ENCODE measurements at regions not wholly inside any gene's neighbourhood (a gene's known extent, or its start where the extent isn't known, plus 50 kb on each side); places are given as distances from the start of the nearest gene placed in this dataset.
"Not testable (repeated sequence)": the region's sequence is repeated elsewhere in the genome, so short reads cannot be mapped to it uniquely, and the experiment has no call there.

GRCh38 chr11:69568809-69569097 lies 72.2 kb upstream of the CCND1 start:
- DNase-seq, result no peak
- in situ Hi-C loops (cut with HindIII; ENCODE audit: low pct_ligation_motif_present, low pct_unique_long_range_greater_than_20kb, low sequenced_read_pairs), result no loop called here

- DNase-seq, result no peak
- in situ Hi-C loops (cut with HindIII; ENCODE audit: low pct_ligation_motif_present, low pct_unique_long_range_greater_than_20kb, low sequenced_read_pairs), result no loop called here
Measured at GRCh38 chr11:69569306-69570200, 71.4 kb upstream of the CCND1 start.

GRCh38 chr11:69572233-69572860 lies 68.6 kb upstream of the CCND1 start:
- no peak for DNase-seq
- in situ Hi-C loops (cut with HindIII; ENCODE audit: low pct_ligation_motif_present, low pct_unique_long_range_greater_than_20kb, low sequenced_read_pairs), result no loop called here

DNA sequence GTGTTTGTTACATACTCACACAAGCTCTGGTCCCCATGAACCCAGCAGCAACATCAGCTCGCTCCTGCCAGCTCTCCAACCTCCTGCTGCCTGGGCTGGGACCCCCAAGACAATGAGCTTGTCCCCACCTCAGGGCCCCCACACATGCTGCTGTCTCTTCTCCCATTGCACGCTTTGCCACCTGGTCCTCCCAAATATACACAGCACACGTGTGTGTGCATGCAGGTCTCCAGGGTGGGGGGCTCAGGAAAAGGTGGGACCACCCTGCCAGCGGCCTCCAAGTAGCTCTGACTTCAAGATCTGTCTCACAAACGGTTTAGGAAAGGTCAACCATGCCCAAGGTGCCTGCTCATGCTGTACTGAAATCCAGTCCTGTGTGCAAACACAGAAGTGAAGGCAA lies 68.1 kb upstream of the CCND1 start:
- DNase-seq, result no peak
- in situ Hi-C loops (cut with HindIII; ENCODE audit: low pct_ligation_motif_present, low pct_unique_long_range_greater_than_20kb, low sequenced_read_pairs), result no loop called here

DNA sequence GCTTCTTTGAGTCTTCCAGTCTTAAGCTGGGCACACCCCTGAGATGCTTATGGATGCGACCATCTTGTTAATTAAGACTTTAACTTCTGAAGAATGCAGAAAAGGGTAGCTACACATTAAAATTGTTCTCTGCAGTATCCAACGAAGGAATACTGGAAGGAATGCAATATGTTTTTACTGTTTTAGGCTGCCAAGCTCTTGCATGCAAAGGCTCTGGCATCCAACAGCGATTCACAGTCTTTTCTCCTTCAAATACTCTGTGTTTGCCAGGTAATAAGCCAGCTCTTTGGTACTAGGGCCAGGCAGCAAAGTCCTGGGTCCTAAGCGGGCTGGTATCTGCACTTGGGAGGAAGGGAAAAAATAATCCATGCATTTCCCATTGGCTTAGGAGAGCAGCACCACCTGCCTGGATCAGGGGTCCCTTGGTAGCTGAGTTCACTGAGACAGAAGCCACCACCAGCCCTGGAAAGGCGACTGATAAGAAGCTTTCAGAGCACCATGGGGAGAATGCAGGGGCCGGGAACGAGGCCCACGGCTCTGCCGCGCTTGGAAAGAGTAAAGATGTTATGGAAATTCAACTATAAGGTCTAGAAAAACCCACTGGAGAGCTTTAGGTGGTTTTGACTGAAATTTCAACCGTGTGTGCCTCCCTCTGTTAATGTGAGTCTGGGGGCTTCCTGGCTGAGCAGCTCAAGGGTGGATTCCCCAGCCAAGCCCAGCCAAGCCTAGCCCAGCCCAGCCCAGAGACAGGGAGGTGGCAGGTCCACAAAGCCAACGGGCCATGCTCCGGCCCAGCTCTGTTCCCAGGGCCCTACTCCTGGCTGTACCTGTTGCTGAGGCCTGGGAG lies 67.0 kb upstream of the CCND1 start:
- in situ Hi-C loops (cut with HindIII; ENCODE audit: low pct_ligation_motif_present, low pct_unique_long_range_greater_than_20kb, low sequenced_read_pairs), result no loop called here

DNA sequence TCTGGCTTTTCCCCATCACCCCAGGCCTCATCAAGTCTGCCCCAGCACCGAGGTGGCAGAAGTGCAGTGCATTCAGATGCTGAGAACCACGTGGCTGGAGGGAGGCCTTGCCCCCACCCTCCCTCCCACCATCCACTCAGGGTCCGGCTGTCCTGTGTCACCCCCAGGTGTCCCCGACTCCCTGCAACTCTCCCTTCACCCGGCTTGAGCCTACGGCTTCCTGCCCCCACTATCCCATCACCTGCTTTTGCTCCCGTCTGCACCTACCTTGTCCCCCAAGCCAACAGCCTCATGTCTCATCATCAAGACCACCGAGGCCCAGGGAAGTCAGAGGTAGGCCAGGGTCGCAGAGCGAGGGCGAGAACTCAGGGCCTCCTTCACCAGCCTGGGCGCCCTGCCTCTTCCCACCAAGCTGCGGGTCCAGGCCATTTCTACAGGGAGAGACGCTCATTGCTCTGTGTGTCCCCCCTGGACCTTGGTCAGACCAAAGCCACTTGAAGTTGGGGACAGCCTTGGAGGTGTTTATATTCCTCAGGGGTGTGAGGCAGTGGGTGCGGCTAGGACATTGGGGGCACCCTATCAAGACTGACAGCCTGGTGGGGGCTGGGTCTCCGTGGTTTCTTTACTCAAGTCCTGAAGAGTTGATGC lies 66.2 kb upstream of the CCND1 start:
- in situ Hi-C loops (cut with HindIII; ENCODE audit: low pct_ligation_motif_present, low pct_unique_long_range_greater_than_20kb, low sequenced_read_pairs), result no loop called here
- no peak for DNase-seq

More for the DNA sequence above, 67.0 kb upstream of the CCND1 start:
- DNase-seq, result no peak

DNA sequence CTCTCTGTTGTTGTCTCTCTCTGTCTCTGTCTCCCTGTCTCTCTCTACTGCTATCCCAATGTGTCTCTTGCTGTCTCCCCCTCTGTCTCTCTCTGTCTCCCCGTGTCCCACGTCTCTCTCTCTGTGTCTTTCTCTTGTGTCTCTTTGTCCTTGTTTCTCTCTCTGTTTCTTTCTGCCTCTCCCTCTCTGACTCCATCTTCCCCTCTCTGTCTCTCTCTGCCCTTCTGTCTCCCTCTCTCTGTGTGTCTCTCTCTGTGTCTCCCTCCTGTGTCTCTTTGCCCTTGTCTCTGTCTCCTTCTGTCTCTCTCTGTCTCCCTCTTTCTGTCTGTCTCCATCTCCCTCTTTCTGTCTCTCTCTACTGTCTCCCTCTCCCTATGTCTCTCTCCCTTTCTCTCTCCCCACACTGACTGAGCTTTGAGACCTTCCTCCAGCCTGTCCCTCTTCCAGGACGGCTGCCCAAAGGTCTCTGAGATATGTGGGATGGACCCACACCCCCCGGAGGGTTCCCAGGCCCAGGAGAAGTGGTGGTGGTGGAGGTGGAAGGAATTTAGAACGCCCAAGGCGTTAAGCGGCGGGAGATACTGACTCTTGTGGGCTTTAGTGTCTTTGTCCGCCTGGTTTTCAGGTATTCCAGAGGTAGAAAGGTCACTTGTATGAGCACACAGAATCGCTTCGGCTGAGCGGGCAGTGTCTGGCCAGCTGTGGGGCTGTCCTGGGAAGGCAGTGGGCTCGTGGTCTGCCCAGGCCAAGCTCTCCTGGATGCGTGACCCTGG lies 65.5 kb upstream of the CCND1 start:
- in situ Hi-C loops (cut with HindIII; ENCODE audit: low pct_ligation_motif_present, low pct_unique_long_range_greater_than_20kb, low sequenced_read_pairs), result no loop called here
- DNase-seq, result no peak

- no peak for DNase-seq
- in situ Hi-C loops (cut with HindIII; ENCODE audit: low pct_ligation_motif_present, low pct_unique_long_range_greater_than_20kb, low sequenced_read_pairs), result no loop called here
Measured at GRCh38 chr11:69576069-69576782, 64.7 kb upstream of the CCND1 start.

DNA sequence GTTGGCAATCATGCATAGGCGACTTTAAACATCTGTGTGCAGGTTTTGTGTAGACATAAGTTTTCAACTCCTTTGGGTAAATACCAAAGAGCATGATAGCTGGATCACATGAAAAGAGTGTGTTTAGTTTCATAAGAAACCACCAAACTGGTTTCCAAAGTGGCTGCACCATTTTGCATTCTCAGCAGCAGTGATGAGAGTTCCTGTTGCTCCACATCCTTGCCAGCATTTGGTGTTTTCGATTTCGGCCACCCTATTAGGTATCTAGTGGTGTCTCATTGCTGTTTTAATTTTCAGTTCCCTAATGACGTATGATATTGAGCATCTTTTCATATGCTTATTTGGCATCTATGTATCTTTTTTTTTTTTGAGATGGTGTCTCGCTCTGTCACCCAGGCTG lies 62.8 kb upstream of the CCND1 start:
- in situ Hi-C loops (cut with HindIII; ENCODE audit: low pct_ligation_motif_present, low pct_unique_long_range_greater_than_20kb, low sequenced_read_pairs), result no loop called here
- DNase-seq, result no peak

DNA sequence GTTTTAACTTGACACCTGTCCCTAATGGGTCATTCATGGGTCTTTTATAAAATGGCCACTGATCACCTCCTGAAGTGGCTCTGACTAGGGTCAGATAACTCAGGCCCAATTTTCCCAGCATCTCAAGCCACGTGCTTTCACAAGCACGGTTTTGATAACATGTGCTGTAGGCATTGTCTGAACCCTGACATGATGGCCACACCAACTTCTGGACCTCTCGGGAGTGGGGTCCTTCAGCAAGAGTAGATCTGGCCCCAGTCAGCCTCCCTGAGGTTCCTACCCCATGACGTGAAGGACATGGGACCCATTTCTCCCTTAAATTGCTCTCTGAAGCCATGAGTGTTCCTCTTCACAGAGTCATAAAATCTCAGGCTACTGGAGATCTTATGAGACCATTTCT lies 60.4 kb upstream of the CCND1 start:
- in situ Hi-C loops (cut with HindIII; ENCODE audit: low pct_ligation_motif_present, low pct_unique_long_range_greater_than_20kb, low sequenced_read_pairs), result no loop called here
- DNase-seq, result no peak

GRCh38 chr11:69582756-69583467 lies 58.0 kb upstream of the CCND1 start:
- in situ Hi-C loops (cut with HindIII; ENCODE audit: low pct_ligation_motif_present, low pct_unique_long_range_greater_than_20kb, low sequenced_read_pairs), result no loop called here
- DNase-seq, result no peak

DNA sequence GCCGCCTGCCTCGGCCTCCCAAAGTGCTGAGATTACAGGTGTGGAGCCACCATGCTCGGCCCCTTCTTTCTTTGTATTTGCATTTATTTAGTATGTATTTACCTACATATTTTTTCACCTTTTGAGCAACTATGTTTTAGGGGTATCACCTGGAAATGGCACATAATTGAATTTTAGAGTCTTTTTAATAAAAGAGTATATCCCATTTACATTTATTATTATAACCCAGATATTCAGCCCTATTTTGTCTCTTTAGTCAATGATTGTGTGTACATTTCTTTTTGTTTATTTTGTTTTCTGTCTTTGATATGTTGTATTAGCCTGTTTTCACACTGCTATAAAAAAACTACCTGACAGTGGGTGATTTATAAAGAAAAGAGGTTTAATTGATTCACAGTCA lies 56.8 kb upstream of the CCND1 start:
- no peak for DNase-seq
- in situ Hi-C loops (cut with HindIII; ENCODE audit: low pct_ligation_motif_present, low pct_unique_long_range_greater_than_20kb, low sequenced_read_pairs), result no loop called here

DNA sequence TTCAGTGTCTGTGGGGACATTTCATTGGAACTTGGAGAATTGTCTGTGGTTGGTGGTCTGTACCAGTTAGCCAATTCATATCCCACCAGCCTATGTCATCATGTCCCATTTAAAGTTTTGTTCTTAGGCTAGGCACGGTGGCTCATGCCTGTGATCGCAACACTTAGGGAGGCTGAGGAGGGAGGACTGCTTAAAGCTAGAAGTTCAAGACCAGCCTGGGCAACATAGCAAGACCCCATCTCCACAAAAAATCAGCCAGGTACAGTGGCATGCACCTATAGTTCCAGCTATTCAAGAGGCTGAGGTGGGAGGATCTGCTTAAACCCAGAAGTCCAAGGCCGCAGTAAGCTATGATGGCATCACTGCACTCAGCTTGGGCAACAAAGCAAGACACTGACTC lies 55.6 kb upstream of the CCND1 start:
- in situ Hi-C loops (cut with HindIII; ENCODE audit: low pct_ligation_motif_present, low pct_unique_long_range_greater_than_20kb, low sequenced_read_pairs), result no loop called here
- DNase-seq, result no peak

DNA sequence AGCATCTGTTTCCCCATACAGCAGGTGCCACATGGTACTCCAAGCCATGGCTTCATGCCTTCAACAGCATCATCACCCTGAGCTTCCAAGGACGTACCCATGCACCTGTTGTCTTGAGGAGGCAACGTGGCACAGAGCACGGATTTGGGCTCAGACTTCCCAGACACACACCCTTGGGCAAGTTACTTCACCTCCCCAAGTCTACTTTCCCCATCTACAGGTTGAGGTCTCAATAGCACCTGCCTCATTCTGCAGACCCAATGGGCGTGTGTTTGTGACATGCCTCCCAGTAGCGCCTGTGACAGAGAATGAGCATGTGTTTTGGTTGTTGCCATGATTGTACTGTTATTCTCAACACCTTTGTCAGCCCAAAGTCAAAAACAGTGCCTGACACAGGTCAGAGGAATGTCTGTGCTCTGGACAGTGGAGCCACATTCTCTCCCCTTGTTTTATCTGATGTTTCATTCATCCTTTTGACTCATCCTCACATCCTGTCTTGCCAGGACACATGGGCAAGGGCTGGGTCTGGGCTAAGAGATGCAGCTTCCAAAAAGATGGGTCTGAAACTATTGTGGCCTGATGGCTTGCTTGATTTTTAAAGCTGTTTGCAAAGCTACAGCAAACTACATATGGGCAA lies 53.4 kb upstream of the CCND1 start:
- peak; percentile 4 for DNase-seq
- in situ Hi-C loops (cut with HindIII; ENCODE audit: low pct_ligation_motif_present, low pct_unique_long_range_greater_than_20kb, low sequenced_read_pairs), result no loop called here

- peak; percentile 13 for DNase-seq
- in situ Hi-C loops (cut with HindIII; ENCODE audit: low pct_ligation_motif_present, low pct_unique_long_range_greater_than_20kb, low sequenced_read_pairs), result no loop called here
Measured at GRCh38 chr11:69588270-69588669, 52.7 kb upstream of the CCND1 start.

GRCh38 chr11:69590088-69590487 lies 50.9 kb upstream of the CCND1 start:
- DNase-seq; in situ Hi-C loops (cut with HindIII; ENCODE audit: low pct_ligation_motif_present, low pct_unique_long_range_greater_than_20kb, low sequenced_read_pairs): not testable (repeated sequence)

Data from ACHN (cell line).